HFF-Myc (cell line): ENCODE measurements at regions not wholly inside any gene's neighbourhood (a gene's known extent, or its start where the extent isn't known, plus 50 kb on each side); places are given as distances from the start of the nearest gene placed in this dataset.

Source experiments
- DNase-seq: peaks from one replicate; pipeline ENCODE4 v3.0.0-alpha.2; 2011; ENCODE audit warnings: low read depth; ENCODE audit errors: extremely low read depth
- H3K4me3 ChIP-seq: replicated peaks from 2 replicates; pipeline ENCODE4 v1.5.1; 2011; ENCODE audit warnings: low read depth, mild to moderate bottlenecking, control low read depth, low read length
- CTCF ChIP-seq: IDR thresholded peaks from 2 replicates; pipeline ENCODE4 v1.5.1; 2012; ENCODE audit warnings: mild to moderate bottlenecking, low read depth, low read length, control low read depth; ENCODE audit errors: missing control alignments

GRCh38 chr6:18990059-18990978, 603.2 kb downstream of the RNF144B start:
- peak; percentile 4 for DNase-seq
- H3K4me3 ChIP-seq = no peak overlapping the region

DNA sequence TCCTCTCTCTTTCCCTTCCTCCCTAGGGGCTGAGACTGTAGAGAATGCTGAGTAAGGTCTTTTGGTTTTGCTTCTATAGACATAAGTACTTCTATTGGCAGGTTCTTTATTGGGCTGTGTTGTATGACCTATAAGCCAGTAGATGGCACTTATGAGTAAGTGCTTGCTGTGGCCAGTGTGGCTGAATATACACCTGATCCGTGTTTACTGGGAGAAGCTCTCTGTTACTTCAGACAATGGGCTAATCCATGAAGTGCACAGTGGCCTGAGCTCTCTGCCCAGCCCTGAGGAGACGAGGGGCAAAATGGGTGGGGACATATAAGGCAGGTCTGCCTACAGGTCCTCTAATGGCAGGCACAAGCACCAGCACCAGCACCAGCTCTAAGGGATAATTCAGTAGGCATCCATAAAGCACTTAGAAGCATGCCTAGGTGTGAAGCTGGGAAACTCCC, 610.3 kb downstream of the RNF144B start:
- no peak overlapping the region for H3K4me3 ChIP-seq
- TF ChIP-seq CTCF = peak; percentile 22
- DNase-seq = peak; percentile 0

More at GRCh38 chr6:18990059-18990978, 603.2 kb downstream of the RNF144B start:
- TF ChIP-seq CTCF = peak; percentile 57

- no peak for TF ChIP-seq CTCF
- H3K4me3 ChIP-seq = no peak overlapping the region
- no peak for DNase-seq
These were observed 615.9 kb downstream of the RNF144B start for GRCh38 chr6:19002976-19003560.

GRCh38 chr6:19004176-19004575, 617.0 kb downstream of the RNF144B start:
- H3K4me3 ChIP-seq = no peak overlapping the region
- DNase-seq = no peak
- TF ChIP-seq CTCF = no peak

DNA sequence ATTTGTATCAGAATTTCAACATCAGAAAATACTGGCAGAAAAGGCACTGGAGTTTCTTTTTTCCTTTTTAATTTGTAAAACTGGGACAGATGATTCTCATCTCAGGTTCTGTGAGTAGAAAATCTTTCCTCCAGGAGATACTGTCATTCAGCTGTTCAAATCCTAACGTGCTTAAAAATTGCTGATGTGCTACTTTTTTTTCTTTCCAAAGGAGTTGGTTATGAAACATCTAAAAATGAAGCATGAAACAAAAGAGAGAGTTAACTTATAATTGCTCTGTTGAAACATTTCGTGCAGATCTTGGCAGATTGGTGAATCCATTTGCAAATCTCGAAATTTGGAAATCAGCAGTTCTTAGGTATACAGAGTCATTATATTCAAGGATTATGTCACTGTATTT, 622.6 kb downstream of the RNF144B start:
- no peak for DNase-seq
- H3K4me3 ChIP-seq = no peak overlapping the region
- TF ChIP-seq CTCF = no peak

DNA sequence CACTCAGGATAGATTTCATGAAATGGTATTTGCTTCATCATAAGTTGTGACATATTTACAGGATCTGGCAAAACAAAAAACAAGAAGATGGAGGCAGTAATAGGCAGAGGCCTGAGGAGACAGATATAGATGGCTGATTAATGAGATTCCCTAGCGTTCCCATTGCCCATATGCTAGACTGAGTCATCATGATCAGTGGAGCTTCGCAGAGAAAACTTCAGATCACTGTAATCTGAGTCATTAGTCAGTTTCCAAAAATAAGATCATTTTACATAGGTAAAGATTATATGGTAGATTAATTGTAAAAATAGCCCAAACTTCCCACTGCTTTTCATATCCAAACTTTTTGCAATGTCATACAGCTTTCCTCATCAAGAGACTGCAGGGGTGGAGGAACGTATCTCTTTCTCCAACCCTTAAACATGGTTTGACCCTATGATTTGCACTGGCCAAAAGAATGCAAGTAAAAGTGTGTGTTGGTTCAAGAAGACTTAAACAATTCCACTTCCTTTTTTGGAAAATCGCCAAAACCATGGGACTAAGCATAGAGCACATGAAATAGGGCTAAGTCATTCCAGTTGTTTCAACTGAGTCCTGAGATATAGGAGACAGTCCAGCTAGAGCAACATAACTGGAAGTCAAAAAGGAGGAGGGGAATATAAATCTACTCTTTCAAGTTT, 626.0 kb downstream of the RNF144B start:
- no peak overlapping the region for H3K4me3 ChIP-seq
- TF ChIP-seq CTCF = no peak
- no peak for DNase-seq
